IPS-18a (cell line): ENCODE measurements at regions not wholly inside any gene's neighbourhood (a gene's known extent, or its start where the extent isn't known, plus 50 kb on each side); places are given as distances from the start of the nearest gene placed in this dataset.

Experiments
- H3K27ac ChIP-seq: one replicate; pipeline ENCODE4 v1.5.1; 2013; ENCODE audit warnings: low read length
- H3K27me3 ChIP-seq: one replicate; pipeline ENCODE4 v1.6.1; 2013; ENCODE audit warnings: mild to moderate bottlenecking, low read length; ENCODE audit not compliant: control insufficient read depth, insufficient read depth
- H3K36me3 ChIP-seq: one replicate; pipeline ENCODE4 v1.6.1; 2013; ENCODE audit warnings: low read depth, low read length; ENCODE audit not compliant: control insufficient read depth
- H3K4me1 ChIP-seq: one replicate; pipeline ENCODE4 v1.6.1; 2013; ENCODE audit warnings: low read depth, low read length; ENCODE audit not compliant: control insufficient read depth
- H3K4me3 ChIP-seq: one replicate; pipeline ENCODE4 v1.5.1; 2013; ENCODE audit warnings: low read length
- H3K9ac ChIP-seq: one replicate; pipeline ENCODE4 v1.6.1; 2013; ENCODE audit warnings: mild to moderate bottlenecking, low read length, moderate library complexity
- H3K9me3 ChIP-seq: one replicate; pipeline ENCODE4 v1.6.1; 2013; ENCODE audit warnings: low read depth, low read length; ENCODE audit not compliant: control insufficient read depth

DNA sequence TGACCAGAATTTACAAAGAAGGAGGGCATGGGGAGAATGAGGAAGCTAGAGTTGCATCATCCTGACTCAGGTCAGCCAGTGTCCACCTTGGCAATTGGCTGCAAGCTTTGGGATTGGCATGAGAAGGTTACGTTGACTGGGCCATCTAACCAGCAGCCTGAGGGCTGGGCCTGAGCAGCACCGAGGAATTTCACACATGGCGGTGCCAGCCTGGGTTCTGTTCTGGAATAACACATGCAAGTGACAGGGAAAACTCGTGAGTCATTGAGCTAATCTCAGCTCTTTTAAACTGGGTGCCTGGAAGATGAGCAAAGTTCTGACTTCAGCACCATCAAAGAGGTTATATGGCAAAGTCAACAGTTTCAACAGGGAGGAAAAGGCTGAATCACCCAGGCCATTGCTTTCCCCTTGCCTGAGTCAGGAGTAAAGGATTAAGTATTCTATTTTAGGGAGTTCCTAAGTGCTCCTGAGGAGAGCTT, 543.2 kb upstream of the TBX3 start:
- no peaks in the 10 kb centered on the region for H3K36me3 ChIP-seq
- H3K9me3 ChIP-seq, result no peaks in the 10 kb centered on the region
- no peak overlapping the region for H3K4me3 ChIP-seq
- H3K4me1 ChIP-seq, result peaks cover 7% of the 10 kb centered on the region
- H3K27me3 ChIP-seq, result no peaks in the 10 kb centered on the region
- H3K27ac ChIP-seq, result no peak overlapping the region
- no peak overlapping the region for H3K9ac ChIP-seq

GRCh38 chr12:115225845-115226244, 541.9 kb upstream of the TBX3 start:
- Histone ChIP-seq H3K4me1 (peaks cover 6% of the 10 kb centered on the region), H3K9ac (no peak overlapping the region), H3K4me3 (no peak overlapping the region), H3K9me3 (no peaks in the 10 kb centered on the region), H3K36me3 (no peaks in the 10 kb centered on the region), H3K27me3 (no peaks in the 10 kb centered on the region), H3K27ac (no peak overlapping the region)

DNA sequence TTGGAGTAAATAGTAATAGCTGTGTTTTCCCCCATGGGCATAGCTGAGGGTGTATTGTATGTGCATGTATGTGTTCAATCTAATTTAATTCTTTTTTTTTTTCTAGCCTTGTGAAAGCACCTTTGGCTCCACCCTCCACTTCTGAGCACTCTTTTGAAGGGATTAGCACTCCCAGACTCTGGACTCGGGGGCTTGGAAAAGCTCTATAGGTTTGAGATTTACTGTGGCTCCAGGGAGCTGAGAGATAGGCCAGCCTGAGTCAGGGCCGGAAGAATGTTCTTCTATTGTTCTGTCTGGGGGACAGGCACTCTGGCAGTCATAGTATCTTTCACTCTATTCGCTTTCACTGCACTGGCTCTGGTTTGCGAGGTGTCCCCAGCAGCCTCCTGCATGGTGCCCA, 540.0 kb upstream of the TBX3 start:
- no peak overlapping the region for H3K27ac ChIP-seq
- no peaks in the 10 kb centered on the region for H3K36me3 ChIP-seq
- no peak overlapping the region for H3K9ac ChIP-seq
- H3K9me3 ChIP-seq, result no peaks in the 10 kb centered on the region
- no peaks in the 10 kb centered on the region for H3K4me1 ChIP-seq
- H3K27me3 ChIP-seq, result no peaks in the 10 kb centered on the region
- H3K4me3 ChIP-seq, result no peak overlapping the region

DNA sequence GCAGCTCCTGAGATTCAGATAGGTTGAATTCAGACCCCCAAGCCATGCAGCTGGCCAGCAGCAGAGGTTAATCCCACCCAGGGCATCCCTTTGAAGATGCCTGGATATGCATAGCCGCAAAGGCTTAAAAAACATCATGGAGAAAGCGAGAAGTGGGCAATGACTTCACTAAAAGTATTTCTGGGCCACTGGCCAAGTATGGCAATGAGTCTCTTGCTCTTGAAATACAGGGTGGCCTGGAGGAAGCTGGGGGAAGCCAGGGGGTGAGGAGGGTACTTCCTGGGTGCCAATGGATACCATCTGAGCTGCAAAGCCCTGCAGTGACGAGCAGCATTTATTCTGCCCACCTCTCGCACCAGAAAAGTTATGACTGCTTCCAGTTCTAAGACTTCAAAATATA, 539.3 kb upstream of the TBX3 start:
- H3K27me3 ChIP-seq, result no peaks in the 10 kb centered on the region
- H3K4me3 ChIP-seq, result no peak overlapping the region
- H3K4me1 ChIP-seq, result no peaks in the 10 kb centered on the region
- H3K36me3 ChIP-seq, result no peaks in the 10 kb centered on the region
- H3K9ac ChIP-seq, result no peak overlapping the region
- H3K27ac ChIP-seq, result no peak overlapping the region
- no peaks in the 10 kb centered on the region for H3K9me3 ChIP-seq

- no peak overlapping the region for H3K4me3 ChIP-seq
- H3K27ac ChIP-seq, result no peak overlapping the region
- no peaks in the 10 kb centered on the region for H3K4me1 ChIP-seq
- H3K27me3 ChIP-seq, result no peaks in the 10 kb centered on the region
- no peak overlapping the region for H3K9ac ChIP-seq
- no peaks in the 10 kb centered on the region for H3K36me3 ChIP-seq
- no peaks in the 10 kb centered on the region for H3K9me3 ChIP-seq
Measured at GRCh38 chr12:115222220-115222619, 538.2 kb upstream of the TBX3 start.

DNA sequence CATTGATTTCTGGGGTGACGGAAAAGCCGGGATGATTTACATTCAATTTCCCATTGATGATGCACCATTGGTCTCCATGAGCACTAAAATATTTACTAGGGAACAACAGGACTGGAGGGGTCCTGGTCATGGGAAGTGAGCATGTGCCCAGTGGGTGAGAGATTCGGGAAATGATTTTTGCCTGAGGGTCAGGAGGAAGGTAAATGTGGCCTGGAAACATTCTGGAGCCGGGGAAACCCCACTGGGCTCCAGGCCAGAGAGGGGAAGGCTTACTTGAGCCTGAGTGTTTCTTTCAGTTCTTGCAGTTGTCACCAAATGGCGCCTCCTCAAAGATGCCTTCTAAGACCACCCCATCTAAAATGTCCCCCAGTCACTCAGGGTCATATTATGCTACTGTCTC, 532.3 kb upstream of the TBX3 start:
- Histone ChIP-seq H3K27ac (no peak overlapping the region), H3K36me3 (no peaks in the 10 kb centered on the region), H3K4me1 (peaks cover 9% of the 10 kb centered on the region), H3K9me3 (no peaks in the 10 kb centered on the region), H3K4me3 (no peak overlapping the region), H3K27me3 (no peaks in the 10 kb centered on the region), H3K9ac (no peak overlapping the region)

- Histone ChIP-seq H3K9me3 (no peaks in the 10 kb centered on the region), H3K4me1 (peaks cover 9% of the 10 kb centered on the region), H3K4me3 (no peak overlapping the region), H3K9ac (no peak overlapping the region), H3K36me3 (no peaks in the 10 kb centered on the region), H3K27me3 (no peaks in the 10 kb centered on the region), H3K27ac (no peak overlapping the region)
Measured at GRCh38 chr12:115215544-115215943, 531.6 kb upstream of the TBX3 start.

GRCh38 chr12:115213538-115214016, 529.6 kb upstream of the TBX3 start:
- Histone ChIP-seq H3K4me3 (no peak overlapping the region), H3K9ac (no peak overlapping the region), H3K9me3 (no peaks in the 10 kb centered on the region), H3K36me3 (no peaks in the 10 kb centered on the region), H3K27me3 (no peaks in the 10 kb centered on the region), H3K4me1 (peaks cover 9% of the 10 kb centered on the region), H3K27ac (no peak overlapping the region)

- no peak overlapping the region for H3K4me3 ChIP-seq
Measured at GRCh38 chr12:115213118-115213517, 529.1 kb upstream of the TBX3 start.

GRCh38 chr12:115212356-115212755, 528.4 kb upstream of the TBX3 start:
- Histone ChIP-seq H3K4me3 (no peak overlapping the region), H3K4me1 (peaks cover 9% of the 10 kb centered on the region), H3K27me3 (no peaks in the 10 kb centered on the region), H3K27ac (no peak overlapping the region), H3K9me3 (no peaks in the 10 kb centered on the region), H3K36me3 (no peaks in the 10 kb centered on the region), H3K9ac (no peak overlapping the region)

More at GRCh38 chr12:115213118-115213517, 529.1 kb upstream of the TBX3 start:
- peaks cover 9% of the 10 kb centered on the region for H3K4me1 ChIP-seq
- no peak overlapping the region for H3K27ac ChIP-seq
- no peaks in the 10 kb centered on the region for H3K27me3 ChIP-seq
- no peak overlapping the region for H3K9ac ChIP-seq
- no peaks in the 10 kb centered on the region for H3K9me3 ChIP-seq
- H3K36me3 ChIP-seq, result no peaks in the 10 kb centered on the region

GRCh38 chr12:115210533-115211252, 526.7 kb upstream of the TBX3 start:
- Histone ChIP-seq H3K9ac (no peak overlapping the region), H3K4me1 (peaks cover 9% of the 10 kb centered on the region), H3K27ac (no peak overlapping the region), H3K9me3 (no peaks in the 10 kb centered on the region), H3K36me3 (no peaks in the 10 kb centered on the region), H3K27me3 (no peaks in the 10 kb centered on the region), H3K4me3 (no peak overlapping the region)

DNA sequence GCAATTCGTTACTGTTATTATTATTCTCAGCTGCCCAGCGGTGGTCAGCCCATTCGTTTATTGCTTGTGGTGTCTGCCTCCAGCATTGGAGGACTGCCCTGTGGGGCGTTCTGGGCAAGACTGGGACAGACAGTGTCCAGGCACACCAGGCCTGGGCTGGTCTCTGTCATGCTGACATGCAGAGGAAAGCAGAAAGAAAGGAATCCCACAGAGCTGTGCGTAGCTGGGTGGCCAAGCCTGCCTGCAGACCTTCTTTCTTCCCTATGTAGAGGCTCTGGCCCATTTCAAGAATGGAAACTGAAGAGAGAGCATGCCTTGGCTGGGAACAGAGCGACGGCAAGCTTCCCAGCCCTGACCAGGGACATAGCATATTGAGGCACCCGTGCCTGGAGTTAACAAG, 525.3 kb upstream of the TBX3 start:
- no peak overlapping the region for H3K9ac ChIP-seq
- no peaks in the 10 kb centered on the region for H3K9me3 ChIP-seq
- no peaks in the 10 kb centered on the region for H3K27me3 ChIP-seq
- no peak overlapping the region for H3K4me3 ChIP-seq
- peaks cover 16% of the 10 kb centered on the region for H3K4me1 ChIP-seq
- H3K27ac ChIP-seq, result no peak overlapping the region
- no peaks in the 10 kb centered on the region for H3K36me3 ChIP-seq
